Peyer's patch (tissue), 4 donors: ENCODE measurements at regions not wholly inside any gene's neighbourhood (a gene's known extent, or its start where the extent isn't known, plus 50 kb on each side); places are given as distances from the start of the nearest gene placed in this dataset.

ENCODE experiments used
- DNase-seq, 3 donors: peaks; one replicate each; pipeline ENCODE4 v3.0.0-alpha.2; 2017 to 2019
- H3K27ac ChIP-seq, 4 donors: fragments of 200-600 bp; sonication (generic); one replicate each; pipeline ENCODE4 v1.5.1; 2016 to 2019
- H3K27me3 ChIP-seq, 2 donors: fragments of 200-600 bp; sonication (generic); one replicate each; pipeline ENCODE4 v1.5.1; 2019
- H3K36me3 ChIP-seq, 3 donors: fragments of 200-600 bp; sonication (generic); one replicate each; pipeline ENCODE4 v1.5.1; 2016 to 2019
- H3K4me1 ChIP-seq, 4 donors: fragments of 200-600 bp; sonication (generic); one replicate each; pipeline ENCODE4 v1.5.1; 2016 to 2019
- H3K4me3 ChIP-seq, 4 donors: fragments of 200-600 bp; sonication (generic); 1 replicate in 3 of 4; 2 replicates in 1 of 4; pipeline ENCODE4 v1.5.1; 2016 to 2019; ENCODE audit warnings: mild to moderate bottlenecking in 1 of 4
- H3K9me3 ChIP-seq, 4 donors: fragments of 200-600 bp; sonication (generic); one replicate each; pipeline ENCODE4 v1.5.1; 2016 to 2019; ENCODE audit warnings: mild to moderate bottlenecking in 1 of 4
- CTCF ChIP-seq, 6 experiments: fragments of 450-650 bp in 4 of 6; fragments of 200-600 bp in 2 of 6; sonication (generic) in 1 of 6; IDR thresholded peaks; one replicate each; pipeline ENCODE4 v1.5.1; 2017 to 2019; ENCODE audit warnings: antibody characterized with exemption in 6 of 6, mild to moderate bottlenecking in 3 of 6, moderate library complexity in 1 of 6
- POLR2A ChIP-seq, 2 donors: fragments of 450-650 bp; IDR thresholded peaks; one replicate each; pipeline ENCODE4 v1.5.1; 2017; ENCODE audit warnings: antibody characterized with exemption in 2 of 2, mild to moderate bottlenecking in 2 of 2, moderate library complexity in 2 of 2

DNA sequence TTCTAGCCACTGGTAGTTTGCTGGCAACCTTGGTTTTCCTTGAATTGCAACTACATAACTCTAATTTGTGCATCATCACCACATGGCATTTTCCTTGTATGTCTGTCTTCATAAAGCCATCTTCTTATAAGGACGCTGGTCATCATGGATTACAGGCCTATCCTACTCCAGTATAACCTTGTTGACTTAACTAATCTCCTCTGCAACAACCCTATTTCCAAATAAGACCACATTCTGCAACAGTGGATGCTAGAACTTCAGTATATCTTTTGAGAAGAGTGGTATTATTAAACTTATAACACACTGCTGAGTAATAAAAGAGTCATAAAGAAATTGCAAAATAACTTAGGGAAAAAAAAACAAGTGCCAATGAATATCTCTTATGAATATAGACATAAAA is 511.8 kb upstream of the FOXG1 start:
- DNase-seq: no peak
- TF ChIP-seq POLR2A (IDR thresholded peaks at IDR 0.05): no peak
- no peak for TF ChIP-seq CTCF (IDR thresholded peaks at IDR 0.05)
- H3K4me1 ChIP-seq: no peaks in the 10 kb centered on the region
- no peak overlapping the region for H3K4me3 ChIP-seq
- H3K27me3 ChIP-seq: no peaks in the 10 kb centered on the region
- H3K27ac ChIP-seq: no peak overlapping the region
- H3K36me3 ChIP-seq: no peaks in the 10 kb centered on the region
- peaks cover 0 to 7% (median 0%) of the 10 kb centered on the region in 4 donors for H3K9me3 ChIP-seq

DNA sequence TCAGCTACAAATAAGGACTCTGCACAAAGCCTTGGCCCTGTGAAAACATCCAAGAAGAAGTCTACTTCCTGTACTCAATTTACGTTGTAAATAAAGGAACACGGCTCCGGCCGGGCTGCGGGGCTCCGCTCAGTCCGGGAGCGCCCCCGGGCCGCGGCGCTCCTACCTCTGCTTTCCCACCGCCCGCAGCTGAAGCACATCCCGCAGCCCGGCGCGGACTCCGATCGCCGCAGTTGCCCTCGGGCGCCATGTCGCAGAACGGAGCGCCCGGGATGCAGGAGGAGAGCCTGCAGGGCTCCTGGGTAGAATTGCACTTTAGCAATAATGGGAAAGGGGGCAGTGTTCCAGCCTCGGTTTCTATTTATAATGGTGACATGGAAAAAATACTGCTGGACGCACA is 502.3 kb upstream of the FOXG1 start:
- H3K9me3 ChIP-seq: peaks cover 0 to under 1% (median 0%) of the 10 kb centered on the region in 4 donors
- no peaks in the 10 kb centered on the region for H3K36me3 ChIP-seq
- no peaks in the 10 kb centered on the region for H3K27me3 ChIP-seq
- H3K27ac ChIP-seq: no peak overlapping the region
- no peak for TF ChIP-seq CTCF (IDR thresholded peaks at IDR 0.05)
- TF ChIP-seq POLR2A (IDR thresholded peaks at IDR 0.05): no peak
- H3K4me1 ChIP-seq: no peaks in the 10 kb centered on the region
- no peak for DNase-seq
- no peak overlapping the region for H3K4me3 ChIP-seq

DNA sequence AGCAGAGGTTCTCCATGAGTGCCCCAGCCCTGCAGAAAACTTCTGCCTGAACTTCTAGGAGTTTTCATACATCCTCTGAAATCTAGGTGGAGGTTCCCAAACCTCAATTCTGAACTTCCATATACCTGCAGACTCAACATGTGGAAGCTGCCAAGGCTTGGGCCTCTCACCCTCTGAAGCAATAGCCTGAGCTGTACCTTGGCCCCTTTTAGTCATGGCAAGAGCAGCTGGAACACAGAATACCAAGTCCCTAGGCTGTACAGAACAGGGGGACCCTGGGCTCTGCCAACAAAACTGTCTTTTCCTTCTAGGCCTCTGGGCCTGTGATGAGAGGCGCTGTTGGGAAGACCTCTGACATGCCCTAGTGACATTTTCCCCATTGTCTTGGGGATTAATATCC is 494.3 kb upstream of the FOXG1 start:
- no peak for DNase-seq
- Histone ChIP-seq H3K4me1 (no peaks in the 10 kb centered on the region), H3K27ac (no peak overlapping the region), H3K27me3 (no peaks in the 10 kb centered on the region), H3K9me3 (no peaks in the 10 kb centered on the region), H3K36me3 (no peaks in the 10 kb centered on the region), H3K4me3 (no peak overlapping the region)
- TF ChIP-seq CTCF (IDR thresholded peaks at IDR 0.05) (no peak), POLR2A (IDR thresholded peaks at IDR 0.05) (no peak)

DNA sequence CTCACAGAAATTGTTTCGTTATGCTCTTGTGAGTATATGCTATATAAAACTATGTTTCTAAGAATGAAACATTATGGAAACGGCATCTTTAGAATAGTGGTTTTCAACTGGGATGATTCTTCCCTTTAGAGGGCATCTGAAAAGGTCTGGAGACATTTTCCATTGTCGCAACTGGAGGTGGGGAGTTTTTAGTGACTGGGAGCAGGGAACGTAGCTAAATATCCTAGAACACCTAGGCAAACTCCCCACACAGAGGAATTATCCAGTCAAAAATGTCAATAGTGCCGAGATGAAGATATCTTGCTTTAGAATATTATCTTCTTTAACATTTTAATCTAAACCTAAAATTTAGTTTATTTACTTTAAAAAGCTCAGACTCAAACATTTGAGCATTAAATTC is 486.1 kb upstream of the FOXG1 start:
- Histone ChIP-seq H3K4me3 (no peak overlapping the region), H3K36me3 (no peaks in the 10 kb centered on the region), H3K9me3 (no peaks in the 10 kb centered on the region), H3K4me1 (no peaks in the 10 kb centered on the region), H3K27ac (no peak overlapping the region), H3K27me3 (no peaks in the 10 kb centered on the region)
- no peak for DNase-seq
- TF ChIP-seq CTCF (IDR thresholded peaks at IDR 0.05) (no peak), POLR2A (IDR thresholded peaks at IDR 0.05) (no peak)

DNA sequence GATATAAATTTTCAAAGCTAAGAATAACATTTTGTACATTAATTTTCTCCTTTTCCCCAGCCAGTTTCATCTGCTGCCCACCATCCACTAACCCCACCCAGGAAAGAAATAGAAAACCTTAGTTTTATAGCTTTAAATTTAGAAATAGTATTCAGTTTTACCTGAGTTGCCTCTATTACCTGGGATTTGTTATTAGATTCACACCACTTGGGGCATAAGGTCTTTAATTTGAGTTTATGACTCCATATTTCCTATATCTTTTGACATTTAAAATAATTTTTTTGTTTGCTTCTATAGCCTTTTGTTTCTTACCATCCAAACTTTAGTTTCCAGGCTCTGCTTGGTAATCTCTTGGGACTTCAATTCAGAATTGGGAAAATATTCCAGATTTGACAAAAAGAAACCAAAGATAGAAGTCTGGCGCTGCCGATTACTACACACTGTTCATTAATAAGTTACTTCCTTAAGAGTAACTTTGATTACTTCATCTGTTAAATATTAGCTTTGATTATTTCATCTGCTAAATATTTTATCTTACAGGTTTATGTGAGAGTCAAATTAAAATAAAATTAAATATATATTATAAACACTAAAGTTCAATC is 485.5 kb upstream of the FOXG1 start:
- no peak overlapping the region for H3K27ac ChIP-seq

More for the DNA sequence above, 485.5 kb upstream of the FOXG1 start:
- Histone ChIP-seq H3K36me3 (no peaks in the 10 kb centered on the region), H3K9me3 (no peaks in the 10 kb centered on the region), H3K4me3 (no peak overlapping the region), H3K27me3 (no peaks in the 10 kb centered on the region), H3K4me1 (no peaks in the 10 kb centered on the region)
- no peak for TF ChIP-seq CTCF (IDR thresholded peaks at IDR 0.05)
- TF ChIP-seq POLR2A (IDR thresholded peaks at IDR 0.05): no peak
- no peak for DNase-seq
